Ishikawa (cell line): ENCODE measurements at regions not wholly inside any gene's neighbourhood (a gene's known extent, or its start where the extent isn't known, plus 50 kb on each side); places are given as distances from the start of the nearest gene placed in this dataset.

ENCODE experiments used
- CEBPB ChIP-seq: IDR thresholded peaks from 2 replicates; pipeline ENCODE4 v1.6.1; 2012
- CREB1 ChIP-seq: IDR thresholded peaks from 2 replicates; pipeline ENCODE4 v1.6.1; 2012; ENCODE audit warnings: low read depth
- RAD21 ChIP-seq: IDR thresholded peaks from 2 replicates; pipeline ENCODE4 v1.6.1; 2012; ENCODE audit warnings: low read depth
- TF ChIP-seq, protein P1 (sequence below): IDR thresholded peaks from 2 replicates; pipeline ENCODE4 v1.6.1; 2012

- TF ChIP-seq, protein P1, sequence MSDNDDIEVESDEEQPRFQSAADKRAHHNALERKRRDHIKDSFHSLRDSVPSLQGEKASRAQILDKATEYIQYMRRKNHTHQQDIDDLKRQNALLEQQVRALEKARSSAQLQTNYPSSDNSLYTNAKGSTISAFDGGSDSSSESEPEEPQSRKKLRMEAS, result no peak
- no peak for TF ChIP-seq CREB1
- TF ChIP-seq CEBPB, result no peak
- no peak for TF ChIP-seq RAD21
Measured at GRCh38 chr4:159476886-159477285, 374.0 kb downstream of the RAPGEF2 start.
